Gastroesophageal sphincter (tissue), 4 donors: ENCODE measurements at regions not wholly inside any gene's neighbourhood (a gene's known extent, or its start where the extent isn't known, plus 50 kb on each side); places are given as distances from the start of the nearest gene placed in this dataset.

Experiments used
- ATAC-seq: fragments of 150-250 bp; one replicate; pipeline ENCODE4 v1.9.1; 2016; ENCODE audit warnings: mild to moderate bottlenecking, moderate library complexity
- H3K27ac ChIP-seq, 4 donors: fragments of 200-600 bp; sonication (generic) in 3 of 4; 1 replicate in 3 of 4; 2 replicates in 1 of 4; pipeline ENCODE4 v1.5.1; 2016 to 2019
- H3K27me3 ChIP-seq: fragments of 200-600 bp; sonication (generic); one replicate; pipeline ENCODE4 v1.5.1; 2019
- H3K36me3 ChIP-seq, 2 donors: fragments of 200-600 bp; sonication (generic); one replicate each; pipeline ENCODE4 v1.5.1; 2019; ENCODE audit warnings: control low read depth in 1 of 2
- H3K4me1 ChIP-seq, 3 donors: fragments of 200-600 bp; sonication (generic); 1 replicate in 2 of 3; 2 replicates in 1 of 3; pipeline ENCODE4 v1.5.1; 2016 to 2019; ENCODE audit warnings: control low read depth in 2 of 3
- H3K4me3 ChIP-seq, 2 donors: fragments of 200-600 bp; sonication (generic); one replicate each; pipeline ENCODE4 v1.5.1; 2019; ENCODE audit warnings: mild to moderate bottlenecking in 1 of 2, moderate library complexity in 1 of 2
- H3K9me3 ChIP-seq, 3 donors: fragments of 200-600 bp; sonication (generic); one replicate each; pipeline ENCODE4 v1.5.1; 2017 to 2019; ENCODE audit warnings: control low read depth in 2 of 3
- CTCF ChIP-seq, 4 experiments: fragments of 200-600 bp in 2 of 4; fragments of 450-650 bp in 2 of 4; sonication (generic) in 1 of 4; IDR thresholded peaks; one replicate each; pipeline ENCODE4 v1.5.1; 2017 to 2019; ENCODE audit warnings: antibody characterized with exemption in 4 of 4, mild to moderate bottlenecking in 2 of 4, moderate library complexity in 2 of 4
- EP300 ChIP-seq: sonication (generic); formaldehyde crosslinking; IDR thresholded peaks from one replicate; pipeline ENCODE4 v1.6.1; 2017; ENCODE audit warnings: antibody characterized with exemption, mild to moderate bottlenecking
- POLR2A ChIP-seq, 2 donors: fragments of 450-650 bp; IDR thresholded peaks; one replicate each; pipeline ENCODE4 v1.6.1; 2017; ENCODE audit warnings: antibody characterized with exemption in 2 of 2, mild to moderate bottlenecking in 2 of 2, moderate library complexity in 1 of 2
- POLR2AphosphoS5 ChIP-seq: sonication (generic); formaldehyde crosslinking; IDR thresholded peaks from one replicate; pipeline ENCODE4 v1.6.1; 2017; ENCODE audit warnings: antibody characterized with exemption
- WGBS, 2 donors: methylation state at CpG; one replicate each; pipeline ENCODE4 v1.1.5; 2018; ENCODE audit warnings: low coverage in 1 of 2; 5-methylcytosine and 5-hydroxymethylcytosine counted together

- H3K4me1 ChIP-seq, result peaks cover 0 to 16% (median 0%) of the 10 kb centered on the region in 3 donors
- no peak overlapping the region for H3K4me3 ChIP-seq
- H3K9me3 ChIP-seq, result no peaks in the 10 kb centered on the region
- no peaks in the 10 kb centered on the region for H3K36me3 ChIP-seq
- no peak for ATAC-seq
- H3K27me3 ChIP-seq, result no peaks in the 10 kb centered on the region
- WGBS, 2 donors, result 16 to 47% methylated on average over 3 to 5 of the region's 5 CpGs
- TF ChIP-seq EP300 (no peak), CTCF (IDR thresholded peaks at IDR 0.05) (no peak), POLR2A (IDR thresholded peaks at IDR 0.05) (no peak), POLR2AphosphoS5 (no peak)
- H3K27ac ChIP-seq, result peak overlapping the region in 1 of 4 donors; percentile 18
Measured at GRCh38 chr5:107263387-107264018, 407.2 kb downstream of the EFNA5 start.

- H3K4me3 ChIP-seq, result no peak overlapping the region
- 89 to 90% methylated on average over 2 of the region's 2 CpGs for WGBS, 2 donors
- no peaks in the 10 kb centered on the region for H3K36me3 ChIP-seq
- H3K9me3 ChIP-seq, result no peaks in the 10 kb centered on the region
- TF ChIP-seq EP300 (no peak), POLR2AphosphoS5 (no peak), POLR2A (IDR thresholded peaks at IDR 0.05) (no peak), CTCF (IDR thresholded peaks at IDR 0.05) (no peak)
- H3K27me3 ChIP-seq, result no peaks in the 10 kb centered on the region
- H3K27ac ChIP-seq, result no peak overlapping the region
- H3K4me1 ChIP-seq, result peaks cover 0 to 13% (median 0%) of the 10 kb centered on the region in 3 donors
- ATAC-seq, result no peak
Measured at GRCh38 chr5:107257885-107258520, 412.7 kb downstream of the EFNA5 start.

- no peak for ATAC-seq
- H3K36me3 ChIP-seq, result no peaks in the 10 kb centered on the region
- no peak overlapping the region for H3K27ac ChIP-seq
- 95 to 100% methylated on average over 2 of the region's 4 CpGs for WGBS, 2 donors
- H3K27me3 ChIP-seq, result no peaks in the 10 kb centered on the region
- no peak overlapping the region for H3K4me3 ChIP-seq
- peaks cover 0 to 10% (median 0%) of the 10 kb centered on the region in 3 donors for H3K4me1 ChIP-seq
- TF ChIP-seq POLR2AphosphoS5, result no peak
- TF ChIP-seq EP300, result no peak
- no peak for TF ChIP-seq CTCF (IDR thresholded peaks at IDR 0.05)
- TF ChIP-seq POLR2A (IDR thresholded peaks at IDR 0.05), result no peak
- H3K9me3 ChIP-seq, result no peaks in the 10 kb centered on the region
Measured at GRCh38 chr5:107254902-107255234, 415.9 kb downstream of the EFNA5 start.

GRCh38 chr5:107254214-107254901 lies 416.4 kb downstream of the EFNA5 start:
- Histone ChIP-seq H3K27ac (no peak overlapping the region), H3K4me1 (peaks cover 0 to 10% (median 0%) of the 10 kb centered on the region in 3 donors), H3K36me3 (no peaks in the 10 kb centered on the region), H3K9me3 (no peaks in the 10 kb centered on the region), H3K27me3 (no peaks in the 10 kb centered on the region), H3K4me3 (no peak overlapping the region)
- TF ChIP-seq POLR2AphosphoS5, result no peak
- TF ChIP-seq CTCF (IDR thresholded peaks at IDR 0.05), result no peak
- TF ChIP-seq EP300, result no peak
- no peak for TF ChIP-seq POLR2A (IDR thresholded peaks at IDR 0.05)
- no peak for ATAC-seq
- WGBS, 2 donors, result 55 to 60% methylated on average over 6 of the region's 6 CpGs
